OCI-LY3 (cell line): ENCODE measurements at regions not wholly inside any gene's neighbourhood (a gene's known extent, or its start where the extent isn't known, plus 50 kb on each side); places are given as distances from the start of the nearest gene placed in this dataset.

Source experiments
- CTCF ChIP-seq: fragments of 200-600, 300-600 bp; sonication (generic); IDR thresholded peaks from 2 replicates; pipeline ENCODE4 v1.5.1; 2014; ENCODE audit warnings: antibody characterized with exemption, low read length, low read depth
- EZH2phosphoT487 ChIP-seq: fragments of 200-600 bp; shearing (Covaris generic); IDR thresholded peaks from 2 replicates; pipeline ENCODE4 v1.6.1; 2018; ENCODE audit warnings: antibody characterized with exemption, mixed run types, low read depth

GRCh38 chr3:177914224-177914623 lies 622.0 kb upstream of the KCNMB2 start:
- TF ChIP-seq CTCF (no peak), EZH2phosphoT487 (no peak)
